ENCODE measurements at regions not wholly inside any gene's neighbourhood (a gene's known extent, or its start where the extent isn't known, plus 50 kb on each side); places are given as distances from the start of the nearest gene placed in this dataset.

DNA sequence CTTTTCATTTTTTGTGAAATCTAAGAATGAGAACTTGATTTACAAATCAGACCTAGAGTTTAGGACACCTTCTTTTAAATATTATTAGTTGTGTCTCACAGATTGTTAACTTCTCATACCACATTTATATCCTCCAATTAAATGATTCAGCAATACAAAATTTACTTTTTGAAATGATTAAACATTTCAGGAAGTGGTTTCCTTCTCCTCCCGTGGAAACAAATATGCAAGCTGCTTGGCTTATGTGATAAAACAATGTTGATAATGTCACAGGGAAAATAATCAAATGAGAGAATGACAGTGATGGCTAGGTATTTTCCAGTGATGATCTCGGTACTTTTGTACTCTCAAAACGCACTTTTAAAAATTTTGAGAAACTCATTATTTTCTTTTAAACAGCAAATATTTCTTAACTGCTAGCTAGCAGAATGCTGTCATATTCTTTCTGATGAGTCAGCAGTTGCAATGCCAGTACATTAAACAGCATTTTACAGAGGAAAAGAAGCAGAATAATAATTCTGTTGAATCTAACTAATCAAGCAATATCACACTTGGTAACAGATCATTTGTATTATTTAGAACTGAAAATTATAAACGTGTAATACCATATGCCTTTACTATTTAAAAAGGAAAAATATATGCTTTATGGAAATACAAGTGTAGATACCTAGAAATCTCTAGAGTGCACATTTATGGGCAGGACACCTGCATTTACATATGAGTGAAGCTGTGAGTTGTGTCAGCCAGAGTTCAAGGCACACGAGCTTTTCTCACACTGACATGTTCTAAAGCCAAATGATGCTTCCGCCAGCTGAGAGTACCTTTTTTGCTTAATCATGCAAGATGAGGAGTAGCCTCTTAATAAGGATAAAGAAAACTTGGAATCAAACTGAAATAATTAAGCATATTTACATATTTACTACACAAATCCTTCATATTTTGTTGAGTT lies 53.6 kb upstream of the CDH18 start:
- WGBS (ENCODE audit: insufficient coverage) = no CpG with 5 or more reads among the region's 6 CpGs
- H3K27me3 Mint-ChIP-seq = no peaks in the 10 kb centered on the region
- no peaks in the 10 kb centered on the region for H3K27me3 ChIP-seq (replicated peaks in 1 of 4; ENCODE audit: control extremely low read depth in 1 of 4, control insufficient read depth in 3 of 4, insufficient read depth in 4 of 4, low read length in 3 of 4)
- TF ChIP-seq CTCF (IDR thresholded peaks at IDR 0.05) = no peak
- no peak for TF ChIP-seq EZH2 (IDR thresholded peaks at IDR 0.05; ENCODE audit: borderline replicate concordance, insufficient read depth, low read depth, low read length, poor library complexity, severe bottlenecking)
- H3K4me1 Mint-ChIP-seq = no peaks in the 10 kb centered on the region
- ATAC-seq (ENCODE audit: low read depth) (no peak), DNase-seq (no peak)
- intact Hi-C loops (cut with micrococcal nuclease) = no loop called here
- no peaks in the 10 kb centered on the region for H3K79me2 ChIP-seq (ENCODE audit: control insufficient read depth, insufficient read depth, low read length)
- CTCF ChIA-PET = no interaction called here
- H3K4me3 ChIP-seq (ENCODE audit: control extremely low read depth in 1 of 5, extremely low read depth in 1 of 5, insufficient read depth in 1 of 5, low read depth in 2 of 5, low read length in 4 of 5) = no peak overlapping the region
- no peak overlapping the region for H3K27ac ChIP-seq (ENCODE audit: low read length in 2 of 2)
- H3K27ac Mint-ChIP-seq = no peak overlapping the region
- H3K9me3 Mint-ChIP-seq (ENCODE audit: insufficient read depth) = peaks cover 5% of the 10 kb centered on the region
- no peak overlapping the region for H2AFZ ChIP-seq (ENCODE audit: insufficient read depth, low read depth, low read length, poor library complexity, severe bottlenecking)
- H3K9ac ChIP-seq (ENCODE audit: low read length) = no peak overlapping the region
- POLR2A ChIA-PET = no interaction called here
- H3K4me2 ChIP-seq (replicated peaks; ENCODE audit: low read depth, low read length, poor library complexity, severe bottlenecking) = no peak overlapping the region
- no peaks in the 10 kb centered on the region for H3K36me3 ChIP-seq (replicated peaks in 1 of 2; ENCODE audit: control extremely low read depth in 1 of 2, control insufficient read depth in 1 of 2, extremely low read depth in 1 of 2, insufficient read depth in 2 of 2, low read length in 1 of 2)
- no peaks in the 10 kb centered on the region for H3K9me3 ChIP-seq (ENCODE audit: control extremely low read depth in 1 of 3, control insufficient read depth in 2 of 3, insufficient read depth in 1 of 3, low read length in 2 of 3)
- no peak overlapping the region for H3K4me3 Mint-ChIP-seq
- H3K4me1 ChIP-seq (ENCODE audit: control insufficient read depth in 2 of 2, insufficient read depth in 2 of 2, low read length in 2 of 2) = no peaks in the 10 kb centered on the region
- no peaks in the 10 kb centered on the region for H4K20me1 ChIP-seq (ENCODE audit: control insufficient read depth, insufficient read depth, low read length, poor library complexity, severe bottlenecking)

DNA sequence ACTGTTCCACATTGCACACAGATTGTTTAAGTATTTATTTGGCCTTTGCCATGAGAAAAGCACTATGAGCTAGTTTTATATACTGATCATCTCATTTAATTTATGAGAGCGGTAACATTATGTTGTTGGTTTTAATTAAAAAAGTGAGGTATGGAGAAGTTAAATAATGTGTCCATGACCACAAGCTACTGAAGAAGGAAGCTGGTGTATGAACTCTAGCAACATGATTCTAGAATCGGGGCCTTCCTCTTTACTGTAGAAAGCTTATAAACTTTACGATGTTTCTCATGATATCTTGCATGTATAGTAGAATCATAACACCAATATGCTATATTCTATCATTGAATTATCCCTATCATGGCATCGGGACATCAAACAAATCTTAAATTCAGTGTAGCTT lies 52.9 kb upstream of the CDH18 start:
- DNase-seq (no peak), ATAC-seq (ENCODE audit: low read depth) (no peak)
- no peaks in the 10 kb centered on the region for H3K27me3 ChIP-seq (replicated peaks in 1 of 4; ENCODE audit: control extremely low read depth in 1 of 4, control insufficient read depth in 3 of 4, insufficient read depth in 4 of 4, low read length in 3 of 4)
- no peak overlapping the region for H2AFZ ChIP-seq (ENCODE audit: insufficient read depth, low read depth, low read length, poor library complexity, severe bottlenecking)
- no peak for TF ChIP-seq CTCF (IDR thresholded peaks at IDR 0.05)
- TF ChIP-seq EZH2 (IDR thresholded peaks at IDR 0.05; ENCODE audit: borderline replicate concordance, insufficient read depth, low read depth, low read length, poor library complexity, severe bottlenecking) = no peak
- Mint-ChIP-seq H3K9me3 (ENCODE audit: insufficient read depth) (peaks cover 5% of the 10 kb centered on the region), H3K4me3 (no peak overlapping the region), H3K4me1 (no peaks in the 10 kb centered on the region), H3K27me3 (no peaks in the 10 kb centered on the region), H3K27ac (no peak overlapping the region)
- intact Hi-C loops (cut with micrococcal nuclease) = no loop called here
- H3K9ac ChIP-seq (ENCODE audit: low read length) = no peak overlapping the region
- H3K36me3 ChIP-seq (replicated peaks in 1 of 2; ENCODE audit: control extremely low read depth in 1 of 2, control insufficient read depth in 1 of 2, extremely low read depth in 1 of 2, insufficient read depth in 2 of 2, low read length in 1 of 2) = no peaks in the 10 kb centered on the region
- no peaks in the 10 kb centered on the region for H3K79me2 ChIP-seq (ENCODE audit: control insufficient read depth, insufficient read depth, low read length)
- H3K27ac ChIP-seq (ENCODE audit: low read length in 2 of 2) = no peak overlapping the region
- no peak overlapping the region for H3K4me2 ChIP-seq (replicated peaks; ENCODE audit: low read depth, low read length, poor library complexity, severe bottlenecking)
- H4K20me1 ChIP-seq (ENCODE audit: control insufficient read depth, insufficient read depth, low read length, poor library complexity, severe bottlenecking) = no peaks in the 10 kb centered on the region
- ChIA-PET CTCF (no interaction called here), POLR2A (no interaction called here)
- H3K9me3 ChIP-seq (ENCODE audit: control extremely low read depth in 1 of 3, control insufficient read depth in 2 of 3, insufficient read depth in 1 of 3, low read length in 2 of 3) = no peaks in the 10 kb centered on the region
- WGBS (ENCODE audit: insufficient coverage) = no CpG with 5 or more reads among the region's 4 CpGs
- H3K4me1 ChIP-seq (ENCODE audit: control insufficient read depth in 2 of 2, insufficient read depth in 2 of 2, low read length in 2 of 2) = no peaks in the 10 kb centered on the region
- H3K4me3 ChIP-seq (ENCODE audit: control extremely low read depth in 1 of 5, extremely low read depth in 1 of 5, insufficient read depth in 1 of 5, low read depth in 2 of 5, low read length in 4 of 5) = no peak overlapping the region

Measured in B cell (primary cell).